Dedifferentiated amniotic fluid mesenchymal stem cell (primary cell): ENCODE measurements at regions not wholly inside any gene's neighbourhood (a gene's known extent, or its start where the extent isn't known, plus 50 kb on each side); places are given as distances from the start of the nearest gene placed in this dataset.

Experiments used
- DNase-seq: peaks from one replicate; pipeline ENCODE4 v3.0.0-alpha.2; 2016; ENCODE audit errors: extremely low spot score

- DNase-seq = no peak
These were observed 337.0 kb downstream of the PTEN start for GRCh38 chr10:88200312-88201032.

- no peak for DNase-seq
These were observed 342.5 kb downstream of the PTEN start for GRCh38 chr10:88205842-88206446.

GRCh38 chr10:88207121-88207546 lies 343.7 kb downstream of the PTEN start:
- DNase-seq = no peak

GRCh38 chr10:88209231-88209630 lies 345.8 kb downstream of the PTEN start:
- no peak for DNase-seq

GRCh38 chr10:88209837-88210561 lies 346.6 kb downstream of the PTEN start:
- no peak for DNase-seq

GRCh38 chr10:88211230-88211629 lies 347.8 kb downstream of the PTEN start:
- no peak for DNase-seq

GRCh38 chr10:88212069-88212468 lies 348.6 kb downstream of the PTEN start:
- no peak for DNase-seq

- DNase-seq = no peak
These were observed 349.7 kb downstream of the PTEN start for GRCh38 chr10:88213065-88213605.

- no peak for DNase-seq
These were observed 353.6 kb downstream of the PTEN start for GRCh38 chr10:88216976-88217375.

GRCh38 chr10:88218362-88218761 lies 354.9 kb downstream of the PTEN start:
- no peak for DNase-seq

- DNase-seq = no peak
These were observed 356.3 kb downstream of the PTEN start for GRCh38 chr10:88219753-88220152.

GRCh38 chr10:88221010-88221973 lies 357.9 kb downstream of the PTEN start:
- DNase-seq = no peak

GRCh38 chr10:88222881-88223280 lies 359.5 kb downstream of the PTEN start:
- DNase-seq = no peak
